ENCODE measurements at regions not wholly inside any gene's neighbourhood (a gene's known extent, or its start where the extent isn't known, plus 50 kb on each side); places are given as distances from the start of the nearest gene placed in this dataset.

DNA sequence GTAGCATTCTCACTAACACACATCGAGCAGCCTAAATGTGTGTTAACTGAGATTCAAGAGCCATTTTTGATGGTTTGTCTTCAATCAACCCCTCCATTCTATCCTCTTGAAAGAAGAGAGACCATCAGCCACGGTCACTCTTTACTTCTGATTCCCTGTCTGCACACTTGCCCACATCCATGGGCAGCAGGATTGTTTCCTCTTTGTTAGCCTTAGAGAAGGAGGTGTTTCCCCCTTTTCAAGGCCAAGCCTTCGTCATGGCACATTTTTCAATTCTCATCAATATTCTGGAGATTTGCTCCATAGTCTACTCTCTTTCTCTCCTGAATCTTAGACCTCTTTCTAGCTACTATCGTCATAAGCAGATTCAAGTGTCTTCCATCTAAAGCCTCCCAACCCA is 522.4 kb upstream of the NAALADL2 start:
- Histone ChIP-seq H3K4me1 (ENCODE audit: insufficient read depth, low read length, poor library complexity, severe bottlenecking) (no peaks in the 10 kb centered on the region), H3K4me3 (ENCODE audit: low read depth, low read length, poor library complexity, severe bottlenecking) (no peak overlapping the region), H3K36me3 (ENCODE audit: insufficient read depth, low read length, poor library complexity, severe bottlenecking) (no peaks in the 10 kb centered on the region), H3K27ac (ENCODE audit: low read depth, low read length, poor library complexity, severe bottlenecking) (no peak overlapping the region), H3K9me3 (ENCODE audit: low read depth, low read length, poor library complexity, severe bottlenecking) (no peaks in the 10 kb centered on the region), H3K27me3 (replicated peaks; ENCODE audit: insufficient read depth, low read depth, low read length, poor library complexity) (no peaks in the 10 kb centered on the region)
- intact Hi-C loops (cut with micrococcal nuclease; ENCODE audit: unreplicated experiment) = no loop called here
- ChIA-PET POLR2A (ENCODE audit: low non-redundant PET) (no interaction called here), CTCF (no interaction called here)
- no TSS peak for BruUV-seq (replicated peaks)
- TF ChIP-seq, protein P1, sequence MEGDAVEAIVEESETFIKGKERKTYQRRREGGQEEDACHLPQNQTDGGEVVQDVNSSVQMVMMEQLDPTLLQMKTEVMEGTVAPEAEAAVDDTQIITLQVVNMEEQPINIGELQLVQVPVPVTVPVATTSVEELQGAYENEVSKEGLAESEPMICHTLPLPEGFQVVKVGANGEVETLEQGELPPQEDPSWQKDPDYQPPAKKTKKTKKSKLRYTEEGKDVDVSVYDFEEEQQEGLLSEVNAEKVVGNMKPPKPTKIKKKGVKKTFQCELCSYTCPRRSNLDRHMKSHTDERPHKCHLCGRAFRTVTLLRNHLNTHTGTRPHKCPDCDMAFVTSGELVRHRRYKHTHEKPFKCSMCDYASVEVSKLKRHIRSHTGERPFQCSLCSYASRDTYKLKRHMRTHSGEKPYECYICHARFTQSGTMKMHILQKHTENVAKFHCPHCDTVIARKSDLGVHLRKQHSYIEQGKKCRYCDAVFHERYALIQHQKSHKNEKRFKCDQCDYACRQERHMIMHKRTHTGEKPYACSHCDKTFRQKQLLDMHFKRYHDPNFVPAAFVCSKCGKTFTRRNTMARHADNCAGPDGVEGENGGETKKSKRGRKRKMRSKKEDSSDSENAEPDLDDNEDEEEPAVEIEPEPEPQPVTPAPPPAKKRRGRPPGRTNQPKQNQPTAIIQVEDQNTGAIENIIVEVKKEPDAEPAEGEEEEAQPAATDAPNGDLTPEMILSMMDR (conservative IDR thresholded peaks at IDR 0.05; ENCODE audit: low read depth, low read length) = no peak
- TF ChIP-seq EZH2 (IDR thresholded peaks at IDR 0.05; ENCODE audit: borderline replicate concordance, low read depth, low read length, poor library complexity, severe bottlenecking) = no peak
- no peak for DNase-seq (ENCODE audit: low spot score)

DNA sequence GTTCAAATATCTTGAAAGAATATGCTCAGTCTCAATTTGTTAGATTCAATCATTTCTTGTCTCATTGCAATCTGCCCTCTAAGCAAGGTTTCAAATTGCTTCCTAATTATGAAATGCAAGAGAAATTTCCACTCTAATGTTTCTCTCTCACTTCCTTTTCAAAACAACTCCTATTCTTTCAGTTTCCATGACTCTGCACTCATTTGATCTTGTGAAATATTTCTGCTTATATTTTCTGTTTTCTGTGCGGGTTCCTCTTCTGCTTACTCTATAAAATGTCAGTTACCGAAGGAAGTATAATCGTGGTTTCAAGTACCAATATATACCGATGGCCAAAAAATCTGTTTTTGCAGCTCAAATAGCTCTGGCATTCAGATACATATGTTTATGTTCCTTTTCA is 521.9 kb upstream of the NAALADL2 start:
- no peaks in the 10 kb centered on the region for H3K9me3 ChIP-seq (ENCODE audit: low read depth, low read length, poor library complexity, severe bottlenecking)
- intact Hi-C loops (cut with micrococcal nuclease; ENCODE audit: unreplicated experiment) = no loop called here
- H3K27ac ChIP-seq (ENCODE audit: low read depth, low read length, poor library complexity, severe bottlenecking) = no peak overlapping the region
- ChIA-PET POLR2A (ENCODE audit: low non-redundant PET) (no interaction called here), CTCF (no interaction called here)
- no peaks in the 10 kb centered on the region for H3K27me3 ChIP-seq (replicated peaks; ENCODE audit: insufficient read depth, low read depth, low read length, poor library complexity)
- no peaks in the 10 kb centered on the region for H3K36me3 ChIP-seq (ENCODE audit: insufficient read depth, low read length, poor library complexity, severe bottlenecking)
- no peak for DNase-seq (ENCODE audit: low spot score)
- no peak overlapping the region for H3K4me3 ChIP-seq (ENCODE audit: low read depth, low read length, poor library complexity, severe bottlenecking)
- no TSS peak for BruUV-seq (replicated peaks)
- no peak for TF ChIP-seq EZH2 (IDR thresholded peaks at IDR 0.05; ENCODE audit: borderline replicate concordance, low read depth, low read length, poor library complexity, severe bottlenecking)
- TF ChIP-seq, protein P1 (conservative IDR thresholded peaks at IDR 0.05; ENCODE audit: low read depth, low read length) = no peak
- H3K4me1 ChIP-seq (ENCODE audit: insufficient read depth, low read length, poor library complexity, severe bottlenecking) = no peaks in the 10 kb centered on the region

DNA sequence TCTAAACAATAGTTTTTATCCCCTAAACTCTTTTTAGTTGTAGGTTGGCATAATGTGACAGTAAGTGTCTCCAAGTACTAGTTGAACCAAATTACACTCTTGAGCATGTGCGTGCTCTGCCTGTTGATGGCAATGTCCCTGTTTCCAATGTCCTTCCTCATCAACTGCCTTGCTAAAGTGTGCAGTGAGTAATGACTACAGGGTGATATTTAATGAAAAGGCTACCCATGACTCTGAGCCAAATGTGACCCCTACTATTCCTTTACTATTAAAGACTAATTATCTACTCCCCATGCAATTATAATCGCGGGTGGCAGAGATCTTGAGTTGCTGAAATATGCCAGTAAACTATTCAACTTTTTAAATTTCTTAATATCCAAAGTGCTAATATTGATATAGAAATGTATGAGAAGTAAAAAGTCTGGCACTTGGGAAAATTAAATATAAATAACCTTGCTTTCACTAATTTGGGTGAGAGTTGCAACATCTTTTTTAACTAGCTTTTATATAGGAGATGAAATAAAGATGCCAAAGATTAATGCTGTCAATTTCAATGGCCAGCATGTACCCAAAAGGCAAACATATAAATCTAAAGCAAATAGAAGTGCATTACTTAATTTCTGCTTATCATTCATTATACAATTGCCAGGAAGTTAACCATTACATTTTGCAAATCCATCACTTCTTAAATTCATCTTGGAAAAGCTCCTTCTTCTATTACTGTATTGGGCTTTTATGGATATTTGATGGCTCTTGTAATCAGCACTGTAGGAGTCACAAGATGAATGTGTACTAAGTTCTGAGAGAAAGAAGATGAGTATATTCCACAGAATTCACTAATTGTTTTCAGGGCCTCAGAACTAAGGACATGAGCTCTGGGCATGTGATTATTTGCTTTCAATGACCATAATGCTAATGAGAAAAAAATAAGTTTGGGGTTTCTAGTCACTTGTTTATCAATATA is 518.2 kb upstream of the NAALADL2 start:
- ChIA-PET CTCF (no interaction called here), POLR2A (ENCODE audit: low non-redundant PET) (no interaction called here)
- Histone ChIP-seq H3K4me3 (ENCODE audit: low read depth, low read length, poor library complexity, severe bottlenecking) (no peak overlapping the region), H3K36me3 (ENCODE audit: insufficient read depth, low read length, poor library complexity, severe bottlenecking) (no peaks in the 10 kb centered on the region), H3K27ac (ENCODE audit: low read depth, low read length, poor library complexity, severe bottlenecking) (no peak overlapping the region), H3K9me3 (ENCODE audit: low read depth, low read length, poor library complexity, severe bottlenecking) (no peaks in the 10 kb centered on the region), H3K4me1 (ENCODE audit: insufficient read depth, low read length, poor library complexity, severe bottlenecking) (no peaks in the 10 kb centered on the region), H3K27me3 (replicated peaks; ENCODE audit: insufficient read depth, low read depth, low read length, poor library complexity) (no peaks in the 10 kb centered on the region)
- intact Hi-C loops (cut with micrococcal nuclease; ENCODE audit: unreplicated experiment) = no loop called here
- no peak for DNase-seq (ENCODE audit: low spot score)
- TF ChIP-seq EZH2 (IDR thresholded peaks at IDR 0.05; ENCODE audit: borderline replicate concordance, low read depth, low read length, poor library complexity, severe bottlenecking) = no peak
- TF ChIP-seq, protein P1 (conservative IDR thresholded peaks at IDR 0.05; ENCODE audit: low read depth, low read length) = no peak
- no TSS peak for BruUV-seq (replicated peaks)

Measured in A673 (cell line).